Activated CD4-positive, alpha-beta T cell treated with anti-CD3 and anti-CD28 coated beads for 4 hours (primary cell): ENCODE measurements at regions not wholly inside any gene's neighbourhood (a gene's known extent, or its start where the extent isn't known, plus 50 kb on each side); places are given as distances from the start of the nearest gene placed in this dataset.

Experiments
- DNase-seq, 2 donors: peaks; one replicate each; pipeline ENCODE4 v3.0.0-alpha.2; 2020

DNA sequence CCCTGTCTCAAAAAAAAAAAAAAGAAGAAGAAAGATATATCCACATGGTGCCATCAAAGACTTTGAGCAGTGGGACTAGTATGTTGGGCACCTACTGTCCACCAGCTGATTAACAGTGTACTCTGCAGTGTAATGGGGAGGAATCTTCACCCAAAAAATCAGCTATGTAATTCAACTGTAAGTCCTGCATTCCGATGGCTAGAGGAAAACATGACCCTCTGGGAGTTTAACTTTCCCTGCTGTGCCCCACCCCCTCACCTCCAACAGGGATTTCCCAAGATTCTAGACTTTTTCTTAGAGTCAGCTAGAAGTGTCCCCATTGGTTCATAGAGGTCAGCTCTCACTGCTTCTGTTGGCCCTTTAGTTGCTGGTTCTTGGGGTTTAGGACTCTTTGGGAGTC is 221.2 kb upstream of the CLINT1 start:
- DNase-seq, result no peak

DNA sequence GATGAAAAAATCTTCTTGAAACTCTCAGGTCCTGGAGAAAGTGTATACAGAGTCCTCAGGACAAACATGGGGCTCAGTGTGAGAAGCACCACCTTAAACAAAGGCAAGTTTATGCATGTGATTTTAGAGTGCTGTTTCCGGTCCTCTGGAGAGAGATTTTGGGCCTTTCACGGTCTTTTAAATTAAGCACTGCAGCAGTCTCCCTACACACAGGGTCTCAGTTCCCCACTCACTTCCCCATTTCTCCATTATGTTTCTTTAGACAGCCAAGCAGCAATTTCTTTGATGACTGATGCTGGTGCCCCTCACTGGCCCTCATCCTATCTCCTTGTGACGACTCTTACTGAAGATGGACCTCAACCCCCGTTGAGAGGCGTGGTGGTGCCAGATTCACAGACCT is 220.2 kb upstream of the CLINT1 start:
- DNase-seq, result no peak

DNA sequence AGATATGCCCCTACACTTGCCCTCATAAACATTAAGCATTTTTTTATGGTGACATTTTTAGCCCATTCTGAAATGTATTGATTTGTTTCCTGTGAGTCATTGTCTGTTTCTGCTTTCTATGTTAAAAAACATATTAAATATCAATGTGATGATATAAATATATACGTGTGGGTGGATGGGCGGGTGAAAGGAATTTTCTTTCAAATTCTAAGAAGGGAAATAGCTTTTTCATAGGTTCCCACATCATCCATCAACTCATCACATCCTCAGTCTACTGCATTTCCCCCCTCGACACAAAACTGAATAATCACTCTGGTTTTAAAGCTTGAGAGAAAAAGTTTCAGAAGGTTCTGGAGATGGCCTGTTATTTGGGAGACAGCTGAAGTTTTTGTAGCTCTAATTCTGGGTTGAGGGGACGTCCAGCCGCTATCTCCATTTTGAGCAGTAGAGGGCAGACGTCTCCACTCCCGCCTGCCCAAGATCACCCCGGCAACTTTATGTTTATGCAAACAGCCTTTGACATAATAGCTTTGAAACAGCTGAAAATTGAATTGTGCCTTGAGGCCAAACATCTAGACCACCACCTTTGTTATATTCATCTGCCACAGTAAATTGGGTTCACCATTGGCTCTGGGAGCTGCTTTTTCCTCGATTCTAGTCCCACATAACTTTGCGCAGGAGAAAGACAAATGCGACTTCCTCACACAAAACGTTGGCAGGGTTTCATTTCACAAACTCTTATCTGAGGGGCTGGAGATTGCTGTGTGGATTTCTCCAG is 216.2 kb upstream of the CLINT1 start:
- DNase-seq, result peak; percentile 11 to 31

GRCh38 chr5:158074597-158074991 is 215.6 kb upstream of the CLINT1 start:
- DNase-seq, result no peak

DNA sequence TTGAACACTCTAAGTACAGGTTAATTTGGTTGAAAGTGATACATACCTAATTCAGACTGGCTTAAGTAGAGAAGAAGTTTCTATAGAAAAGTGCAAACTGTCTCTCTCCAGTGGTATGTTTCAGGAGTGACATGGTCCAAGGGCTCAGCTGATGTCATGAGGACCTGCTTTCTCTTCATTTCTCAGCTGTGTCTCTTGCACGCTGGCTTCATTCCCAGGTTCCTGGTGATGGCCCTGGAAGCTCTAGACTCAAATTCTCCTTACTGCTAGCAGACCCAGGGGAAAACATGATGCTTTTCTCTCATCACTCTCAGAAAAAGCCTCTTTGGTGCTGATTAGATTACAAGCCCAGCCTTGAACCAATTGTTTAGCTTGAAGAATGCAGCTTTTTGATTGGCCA is 211.9 kb upstream of the CLINT1 start:
- DNase-seq, result no peak

DNA sequence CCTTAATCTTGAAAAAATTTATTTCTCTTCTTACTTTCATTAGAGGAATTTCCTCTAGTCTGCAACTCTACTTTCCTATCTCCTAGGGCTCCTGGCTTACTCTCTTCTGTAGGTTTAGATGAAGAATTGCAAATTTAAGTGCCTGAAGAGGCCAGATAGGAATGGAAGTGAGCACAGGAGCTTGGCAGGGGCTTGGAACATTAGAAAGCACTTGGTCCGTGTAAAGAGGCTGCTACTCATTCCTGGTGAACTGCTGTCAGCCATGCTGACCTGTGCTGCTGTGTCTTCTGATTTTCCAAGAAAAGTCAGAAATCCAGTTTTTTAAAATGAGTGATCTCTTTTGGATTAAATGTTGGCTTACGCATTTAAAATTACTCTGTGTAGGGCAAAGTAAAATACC is 210.9 kb upstream of the CLINT1 start:
- DNase-seq, result no peak

- DNase-seq, result no peak
These were observed 210.0 kb upstream of the CLINT1 start for GRCh38 chr5:158068964-158069363.

- DNase-seq, result no peak
These were observed 207.1 kb upstream of the CLINT1 start for GRCh38 chr5:158066076-158066475.

DNA sequence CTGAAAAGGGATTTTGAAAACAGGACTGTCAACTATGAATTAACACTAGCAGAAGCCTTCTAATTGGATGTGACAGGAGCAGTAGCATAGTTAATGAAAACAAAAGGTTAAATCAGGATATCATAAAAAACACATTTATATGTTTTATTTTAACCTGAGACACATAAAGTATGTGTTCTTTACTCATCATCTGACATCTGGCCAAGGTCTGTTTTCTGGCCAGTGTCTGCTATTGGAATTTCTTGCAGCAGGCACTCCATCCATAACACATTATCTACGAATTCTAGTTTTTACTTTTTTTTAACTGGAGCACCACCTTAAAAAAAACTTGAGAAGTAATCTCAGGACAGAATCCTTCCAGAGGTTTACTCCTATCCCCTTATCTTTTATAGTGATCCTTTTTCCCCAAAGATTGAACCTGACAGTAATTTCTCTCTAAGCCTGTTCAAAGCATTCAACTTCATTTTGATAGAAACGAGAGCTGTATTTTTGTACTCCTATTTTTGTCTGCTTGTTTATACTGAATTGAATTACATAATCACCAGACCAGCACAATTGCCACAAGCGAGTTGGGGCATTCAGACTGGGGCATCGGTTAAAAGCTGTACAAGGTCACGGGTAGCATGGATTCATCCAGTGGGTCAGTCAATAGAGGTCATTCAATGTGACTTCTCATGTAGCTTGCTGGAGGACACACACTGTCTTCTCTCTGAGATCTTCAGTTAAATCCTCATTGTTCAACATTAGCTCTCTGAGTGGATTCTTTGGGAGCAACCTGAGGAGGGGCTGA is 205.6 kb upstream of the CLINT1 start:
- DNase-seq, result no peak

- no peak for DNase-seq
These were observed 204.1 kb upstream of the CLINT1 start for GRCh38 chr5:158063052-158063451.

- no peak for DNase-seq
These were observed 202.5 kb upstream of the CLINT1 start for GRCh38 chr5:158061451-158061850.

GRCh38 chr5:158060212-158060611 is 201.3 kb upstream of the CLINT1 start:
- no peak for DNase-seq

- no peak for DNase-seq
These were observed 199.5 kb upstream of the CLINT1 start for GRCh38 chr5:158058208-158059120.

DNA sequence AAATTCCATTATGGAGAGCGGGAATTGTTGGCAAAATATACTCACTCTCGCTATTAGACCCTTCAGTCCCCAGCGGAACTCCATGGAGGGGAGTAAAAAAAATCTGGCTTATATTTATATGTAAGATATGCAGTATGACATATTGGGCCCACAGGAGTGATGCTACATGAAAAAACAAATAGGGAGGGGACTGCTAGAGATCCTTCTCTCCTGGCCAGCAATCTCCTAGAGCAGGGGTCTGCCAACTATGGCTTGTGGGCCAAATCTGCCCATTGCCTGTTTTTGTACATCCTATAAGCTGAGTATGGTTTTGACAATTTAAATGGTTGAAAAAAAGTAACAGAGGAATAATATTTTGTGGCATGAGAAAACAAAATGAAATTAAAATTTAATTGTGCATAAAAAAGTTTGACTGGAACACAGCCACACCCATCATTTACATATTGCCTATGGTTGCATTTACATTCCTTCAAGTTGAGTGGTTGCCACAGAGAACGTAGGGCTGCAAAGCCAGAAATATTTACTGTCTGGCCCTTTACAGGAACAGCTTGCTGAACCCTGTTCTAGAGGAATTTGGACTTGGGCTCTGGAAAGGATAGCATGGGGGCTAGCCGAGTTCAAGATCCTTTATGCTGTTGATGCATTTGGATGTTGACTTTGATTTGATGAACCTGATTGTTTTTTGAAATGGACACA is 197.3 kb upstream of the CLINT1 start:
- no peak for DNase-seq

DNA sequence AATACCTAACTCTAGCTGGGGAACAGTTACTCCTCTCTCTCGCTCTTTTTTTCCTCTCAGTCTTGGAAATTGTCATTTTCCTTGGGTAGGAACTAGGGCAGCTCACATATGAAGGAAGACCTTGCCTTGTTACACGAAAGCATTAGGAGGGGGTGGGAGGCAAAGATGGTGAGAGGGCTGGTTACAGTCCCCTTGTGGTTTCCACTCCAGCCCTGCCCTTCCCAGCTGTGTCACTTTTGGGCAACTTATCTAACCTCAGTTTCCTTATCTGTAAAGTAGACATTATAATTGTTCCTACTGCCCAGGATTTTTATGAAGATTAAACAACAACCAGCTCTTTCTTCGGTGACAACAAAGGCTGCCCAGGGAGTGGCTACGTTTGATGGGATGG is 196.2 kb upstream of the CLINT1 start:
- DNase-seq, result no peak

DNA sequence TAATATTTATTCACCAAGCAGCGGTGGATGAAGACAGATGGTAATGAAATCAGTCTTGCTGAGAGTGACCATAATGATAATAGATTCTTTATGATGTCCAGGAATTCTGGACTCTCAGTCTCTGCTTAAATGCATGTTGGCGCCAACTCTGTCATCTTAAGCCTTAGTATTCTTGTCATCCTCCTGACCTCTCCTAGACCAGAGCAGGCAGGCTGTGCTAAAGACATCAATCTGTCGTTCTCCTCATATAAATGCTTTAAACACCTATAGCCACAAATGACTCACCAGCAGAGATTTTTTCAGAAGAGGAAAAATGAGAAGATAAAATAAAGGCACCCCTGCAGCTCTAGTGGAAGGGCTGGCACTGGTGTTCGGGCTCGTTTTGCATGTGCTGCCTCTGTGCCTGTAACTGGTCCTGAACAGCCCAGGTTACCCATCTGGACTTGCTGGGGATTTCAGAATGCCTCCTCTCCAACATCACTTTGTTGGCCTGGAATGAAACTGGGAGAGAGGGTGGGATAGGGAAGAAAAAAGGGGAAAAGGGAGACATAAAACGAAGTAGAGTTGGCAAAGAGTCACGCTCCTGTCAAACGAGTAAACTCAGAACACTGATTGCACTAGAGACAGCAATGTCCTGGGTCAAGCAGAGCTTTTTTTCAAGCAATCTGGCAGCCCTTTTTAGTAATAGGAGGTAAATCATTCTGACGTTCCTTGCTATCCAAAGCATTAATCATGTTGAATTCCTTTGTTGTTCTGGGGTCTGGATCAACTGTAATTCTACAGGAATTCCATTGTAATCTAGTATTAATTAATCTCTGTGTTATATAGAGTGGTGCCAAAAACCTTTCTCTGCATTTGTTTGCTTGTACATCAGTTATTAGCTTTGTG is 195.5 kb upstream of the CLINT1 start:
- DNase-seq, result no peak

GRCh38 chr5:158051036-158051435 is 192.1 kb upstream of the CLINT1 start:
- DNase-seq, result no peak

DNA sequence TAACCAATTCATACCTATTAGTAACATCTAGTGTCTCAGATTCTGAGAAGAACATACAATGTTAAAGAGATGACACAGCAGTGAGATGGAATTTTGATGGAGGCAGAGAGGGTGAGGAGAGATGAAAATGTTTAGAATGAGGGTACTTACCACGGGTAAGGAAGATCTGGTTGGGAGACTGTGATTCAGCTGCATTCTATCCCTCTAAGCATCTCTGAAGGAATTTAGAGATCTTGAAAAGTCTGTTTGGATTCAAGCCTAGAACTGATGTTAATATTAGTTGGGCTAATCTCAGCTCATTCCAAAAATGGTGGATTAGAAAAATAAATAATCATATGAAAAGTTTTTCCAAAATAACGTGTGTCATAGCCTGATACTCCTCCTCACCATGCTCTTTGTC is 191.5 kb upstream of the CLINT1 start:
- DNase-seq, result no peak

DNA sequence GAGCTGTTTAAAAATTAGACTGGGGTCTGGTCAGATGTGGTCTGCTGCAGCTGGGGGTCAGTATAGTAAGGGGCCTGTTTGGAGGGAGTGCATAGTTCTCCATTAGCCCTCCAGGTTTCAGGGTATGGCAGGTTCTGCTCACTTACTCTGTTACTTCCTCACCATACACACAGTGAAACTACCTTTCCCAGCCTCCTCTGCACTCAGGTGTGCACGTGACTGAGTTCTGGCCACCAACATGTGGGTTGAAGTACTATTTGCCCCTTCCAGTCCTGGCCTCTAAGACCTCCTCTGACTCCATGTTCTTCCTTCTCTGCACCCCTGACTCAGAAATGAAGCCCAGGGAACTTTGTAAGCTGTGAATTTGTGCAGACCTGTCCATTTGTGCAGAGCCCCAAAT is 190.5 kb upstream of the CLINT1 start:
- DNase-seq, result no peak

- DNase-seq, result no peak
These were observed 186.8 kb upstream of the CLINT1 start for GRCh38 chr5:158045696-158046095.

DNA sequence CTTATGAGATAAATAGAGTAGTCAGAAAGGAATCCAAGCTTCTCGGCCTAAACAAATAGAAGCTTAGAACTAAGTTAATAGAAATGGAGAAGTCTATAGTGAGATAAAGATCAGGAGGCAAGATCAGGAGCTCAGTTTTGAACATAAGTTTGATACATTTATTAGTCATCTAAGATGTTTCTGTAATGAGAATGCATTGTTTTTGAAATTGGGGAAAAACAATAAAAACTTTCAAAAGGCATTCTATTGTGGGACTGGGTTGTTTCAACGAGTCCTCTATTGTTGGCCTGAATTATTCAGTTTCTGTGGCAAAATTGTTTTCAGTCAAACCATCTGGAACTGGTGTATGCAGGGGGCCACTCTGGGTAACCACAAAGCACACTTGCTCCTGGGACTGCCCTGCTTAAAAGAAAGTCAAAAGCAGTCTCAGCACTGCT is 181.0 kb upstream of the CLINT1 start:
- no peak for DNase-seq

- no peak for DNase-seq
These were observed 180.5 kb upstream of the CLINT1 start for GRCh38 chr5:158039441-158039840.
